Ovary (tissue), 7 donors: ENCODE measurements at regions not wholly inside any gene's neighbourhood (a gene's known extent, or its start where the extent isn't known, plus 50 kb on each side); places are given as distances from the start of the nearest gene placed in this dataset.

Experiments
- DNase-seq, 5 donors: peaks; one replicate each; pipeline ENCODE4 v3.0.0-alpha.2; 2019 to 2020
- H3K27ac ChIP-seq, 2 donors: fragments of 200-600 bp; one replicate each; pipeline versions ENCODE4 v1.5.1 to v1.8.0; 2019 to 2022
- H3K27me3 ChIP-seq: fragments of 200-600 bp; one replicate; pipeline ENCODE4 v1.8.0; 2022
- H3K36me3 ChIP-seq: fragments of 200-600 bp; sonication (generic); one replicate; pipeline ENCODE4 v1.5.1; 2019
- H3K4me1 ChIP-seq: one replicate; pipeline ENCODE4 v1.8.1; 2013; ENCODE audit warnings: mild to moderate bottlenecking, moderate library complexity; ENCODE audit not compliant: insufficient read depth
- H3K4me3 ChIP-seq: fragments of 200-600 bp; sonication (generic); one replicate; pipeline ENCODE4 v1.5.1; 2017
- H3K9me3 ChIP-seq, 2 donors: fragments of 200-600 bp in 1 of 2; sonication (generic) in 1 of 2; one replicate each; pipeline versions ENCODE4 v1.5.1 to v1.8.1; 2013 to 2019; ENCODE audit warnings: mild to moderate bottlenecking in 1 of 2, moderate library complexity in 1 of 2
- CTCF ChIP-seq, 3 donors: fragments of 450-650 bp in 2 of 3; fragments of 200-600 bp in 1 of 3; IDR thresholded peaks; one replicate each; pipeline versions ENCODE4 v1.5.1 to v1.8.0; 2016 to 2022; ENCODE audit warnings: antibody characterized with exemption in 3 of 3, mild to moderate bottlenecking in 1 of 3
- EP300 ChIP-seq: sonication (generic); formaldehyde crosslinking; IDR thresholded peaks from one replicate; pipeline ENCODE4 v1.6.1; 2017; ENCODE audit warnings: antibody characterized with exemption
- POLR2A ChIP-seq: fragments of 450-650 bp; IDR thresholded peaks from one replicate; pipeline ENCODE4 v1.6.1; 2017; ENCODE audit warnings: antibody characterized with exemption, mild to moderate bottlenecking, moderate library complexity
- WGBS, 3 donors: extraction: QIAGEN DNeasy Blood & Tissue Kit in 1 of 3; methylation state at CpG; one replicate each; pipeline versions ENCODE4 v1.1.5 to v1.1.7; 2013 to 2017; 5-methylcytosine and 5-hydroxymethylcytosine counted together
- intact Hi-C, 4 donors: fragments of 100-400 bp; cut with DNase I; formaldehyde crosslinking; loops; one replicate each; pipeline versions ENCODE4 v1.11.0 to v1.15.1; 2022 to 2023
- donor health status: DM: no; HTN: no; CAD: no; lungs with moderate emphysema.
- donor health status: DM: no; HTN: no; CAD: no.
- donor health status: Bipolar disorder and iron deficiency.
- donor health status: DM: no; HTN: no; CAD: no.
- donor health status: DM: yes; HTN: yes; CAD: no.

- Histone ChIP-seq H3K27ac (no peak overlapping the region), H3K36me3 (no peaks in the 10 kb centered on the region), H3K27me3 (no peaks in the 10 kb centered on the region), H3K9me3 (no peaks in the 10 kb centered on the region), H3K4me3 (no peak overlapping the region), H3K4me1 (no peaks in the 10 kb centered on the region)
- DNase-seq, result no peak
- WGBS, 3 donors, result 94 to 99% (median 98%) methylated on average over 2 of the region's 2 CpGs
- no peak for TF ChIP-seq CTCF (IDR thresholded peaks at IDR 0.05)
- TF ChIP-seq EP300, result no peak
- no peak for TF ChIP-seq POLR2A
- intact Hi-C loops, result no loop called here
Measured at GRCh38 chr1:229951856-229952534, 115.0 kb upstream of the GALNT2 start.

- intact Hi-C loops, result no loop called here
- no peak for TF ChIP-seq POLR2A
- no peak for TF ChIP-seq EP300
- Histone ChIP-seq H3K27me3 (no peaks in the 10 kb centered on the region), H3K9me3 (no peaks in the 10 kb centered on the region), H3K4me3 (no peak overlapping the region), H3K36me3 (no peaks in the 10 kb centered on the region), H3K4me1 (no peaks in the 10 kb centered on the region), H3K27ac (no peak overlapping the region)
- DNase-seq, result no peak
- WGBS, 3 donors, result 75 to 86% (median 85%) methylated on average over 4 of the region's 4 CpGs
Measured at GRCh38 chr1:229952670-229953520, 114.1 kb upstream of the GALNT2 start.

- no peak for DNase-seq
- Histone ChIP-seq H3K4me1 (no peaks in the 10 kb centered on the region), H3K4me3 (no peak overlapping the region), H3K27ac (no peak overlapping the region), H3K9me3 (no peaks in the 10 kb centered on the region), H3K27me3 (no peaks in the 10 kb centered on the region), H3K36me3 (no peaks in the 10 kb centered on the region)
- no peak for TF ChIP-seq CTCF (IDR thresholded peaks at IDR 0.05)
- no peak for TF ChIP-seq POLR2A
- no peak for TF ChIP-seq EP300
- WGBS, 3 donors, result 91 to 94% (median 93%) methylated on average over 1 of the region's 1 CpG
- intact Hi-C loops, result no loop called here
Measured at GRCh38 chr1:229953736-229954326, 113.2 kb upstream of the GALNT2 start.

- Histone ChIP-seq H3K36me3 (no peaks in the 10 kb centered on the region), H3K27me3 (no peaks in the 10 kb centered on the region), H3K9me3 (no peaks in the 10 kb centered on the region), H3K4me3 (no peak overlapping the region), H3K4me1 (no peaks in the 10 kb centered on the region), H3K27ac (no peak overlapping the region)
- intact Hi-C loops, result no loop called here
- TF ChIP-seq POLR2A (no peak), CTCF (IDR thresholded peaks at IDR 0.05) (no peak), EP300 (no peak)
- WGBS, 3 donors, result 91 to 97% (median 96%) methylated on average over 2 of the region's 2 CpGs
- no peak for DNase-seq
Measured at GRCh38 chr1:229964281-229964680, 102.8 kb upstream of the GALNT2 start.
